B cell (primary cell): ENCODE measurements at regions not wholly inside any gene's neighbourhood (a gene's known extent, or its start where the extent isn't known, plus 50 kb on each side); places are given as distances from the start of the nearest gene placed in this dataset.

ENCODE experiments used
- ATAC-seq: fragments of 200-7000 bp; cut with Tn5 transposase; one replicate; pipeline ENCODE4 v1.10.0; 2021; ENCODE audit warnings: low read depth, mild to moderate bottlenecking, moderate number of reproducible peaks, moderate library complexity
- CTCF ChIA-PET: fragments of 350-600 bp; sonication (Branson Sonifier 250); formaldehyde crosslinking; loops from one replicate; lab custom pipeline; 2021; ENCODE audit warnings: antibody characterized with exemption, inconsistent platforms; lab: Charles Lee
- POLR2A ChIA-PET: fragments of 350-600 bp; sonication (Branson Sonifier 250); formaldehyde crosslinking; loops from one replicate; lab custom pipeline; 2021; ENCODE audit warnings: antibody characterized with exemption; lab: Charles Lee
- DNase-seq: peaks from one replicate; pipeline ENCODE4 v3.0.0; 2013
- H2AFZ ChIP-seq: 2 replicates; pipeline ENCODE4 v1.6.1; 2012; ENCODE audit warnings: mild to moderate bottlenecking, low read depth, low read length; ENCODE audit not compliant: insufficient read depth, poor library complexity, severe bottlenecking
- H3K27ac ChIP-seq, 2 donors: 1 replicate in 1 of 2; 2 replicates in 1 of 2; pipeline ENCODE4 v1.5.1; 2012 to 2013; ENCODE audit warnings: low read length in 2 of 2, mild to moderate bottlenecking in 2 of 2, moderate library complexity in 1 of 2
- H3K27me3 ChIP-seq, 4 experiments: fragments of 200-600 bp in 1 of 4; sonication (generic) in 1 of 4; replicated peaks in 1 of 4; 1 replicate in 2 of 4; 2 replicates in 2 of 4; pipeline versions ENCODE4 v1.6.1 to v1.7.0; 2013 to 2016; ENCODE audit warnings: low read length in 3 of 4, mild to moderate bottlenecking in 2 of 4, mixed read lengths in 1 of 4, moderate library complexity in 1 of 4; ENCODE audit not compliant: insufficient read depth in 4 of 4, control insufficient read depth in 3 of 4; ENCODE audit errors: control extremely low read depth in 1 of 4
- H3K36me3 ChIP-seq, 2 experiments: replicated peaks in 1 of 2; 1 replicate in 1 of 2; 2 replicates in 1 of 2; pipeline versions ENCODE4 v1.6.1 to v1.7.1; 2013; ENCODE audit warnings: low read length in 1 of 2; ENCODE audit not compliant: insufficient read depth in 2 of 2, control insufficient read depth in 1 of 2; ENCODE audit errors: control extremely low read depth in 1 of 2, extremely low read depth in 1 of 2
- H3K4me1 ChIP-seq, 2 donors: fragments of 200-600 bp in 1 of 2; sonication (generic) in 1 of 2; 1 replicate in 1 of 2; 2 replicates in 1 of 2; pipeline versions ENCODE4 v1.5.1 to v1.6.1; 2013 to 2017; ENCODE audit warnings: low read length in 2 of 2; ENCODE audit not compliant: control insufficient read depth in 2 of 2, insufficient read depth in 2 of 2
- H3K4me2 ChIP-seq: replicated peaks from 2 replicates; pipeline ENCODE3; 2012; ENCODE audit warnings: mild to moderate bottlenecking, low read depth, low read length; ENCODE audit not compliant: poor library complexity, severe bottlenecking
- H3K4me3 ChIP-seq, 5 experiments: fragments of 200-600 bp in 1 of 5; sonication (generic) in 1 of 5; 1 replicate in 3 of 5; 2 replicates in 2 of 5; pipeline versions ENCODE4 v1.5.1 to v1.7.0; 2011 to 2016; ENCODE audit warnings: low read length in 4 of 5, mild to moderate bottlenecking in 4 of 5, low read depth in 2 of 5, control low read depth in 1 of 5, moderate library complexity in 1 of 5; ENCODE audit not compliant: insufficient read depth in 1 of 5; ENCODE audit errors: control extremely low read depth in 1 of 5, extremely low read depth in 1 of 5
- H3K79me2 ChIP-seq: fragments of 200-600 bp; sonication (generic); one replicate; pipeline ENCODE4 v1.6.0; 2016; ENCODE audit warnings: low read length; ENCODE audit not compliant: control insufficient read depth, insufficient read depth
- H3K9ac ChIP-seq: fragments of 200-600 bp; sonication (generic); 2 replicates; pipeline ENCODE4 v1.6.1; 2017; ENCODE audit warnings: mild to moderate bottlenecking, low read length, moderate library complexity
- H3K9me3 ChIP-seq, 3 donors: one replicate each; pipeline versions ENCODE4 v1.6.1 to v1.7.1; 2013; ENCODE audit warnings: low read length in 2 of 3; ENCODE audit not compliant: control insufficient read depth in 2 of 3, insufficient read depth in 1 of 3; ENCODE audit errors: control extremely low read depth in 1 of 3
- H4K20me1 ChIP-seq: 2 replicates; pipeline ENCODE4 v1.6.0; 2012; ENCODE audit warnings: mild to moderate bottlenecking, low read length; ENCODE audit not compliant: insufficient read depth, control insufficient read depth, poor library complexity, severe bottlenecking
- H3K27ac Mint-ChIP-seq: one replicate; pipeline ENCODE4 v1.8.0; 2021; ENCODE audit warnings: mixed read lengths
- H3K27me3 Mint-ChIP-seq: one replicate; pipeline ENCODE4 v1.8.0; 2021; ENCODE audit warnings: mixed read lengths
- H3K4me1 Mint-ChIP-seq: one replicate; pipeline ENCODE4 v1.8.0; 2021; ENCODE audit warnings: mixed read lengths
- H3K4me3 Mint-ChIP-seq: one replicate; pipeline ENCODE4 v1.8.0; 2021; ENCODE audit warnings: mixed read lengths
- H3K9me3 Mint-ChIP-seq: one replicate; pipeline ENCODE4 v1.8.0; 2022; ENCODE audit warnings: mixed read lengths; ENCODE audit not compliant: insufficient read depth
- EZH2 ChIP-seq: IDR thresholded peaks from 2 replicates; pipeline ENCODE4 v1.6.1; 2012; ENCODE audit warnings: borderline replicate concordance, low read depth, mild to moderate bottlenecking, moderate library complexity, low read length; ENCODE audit not compliant: insufficient read depth, poor library complexity, severe bottlenecking
- WGBS: methylation state at CpG from one replicate; pipeline ENCODE4 v1.1.5; 2013; ENCODE audit warnings: missing lambda C conversion rate; ENCODE audit not compliant: insufficient coverage; 5-methylcytosine and 5-hydroxymethylcytosine counted together
- intact Hi-C: fragments of 100-400 bp; cut with micrococcal nuclease; formaldehyde crosslinking; loops from one replicate; pipeline ENCODE4 v1.10.0; 2022
- TF ChIP-seq, protein P1 (sequence below): fragments of 200-600 bp; IDR thresholded peaks from one replicate; pipeline ENCODE4 v1.8.0; 2022; ENCODE audit warnings: antibody characterized with exemption, mild to moderate bottlenecking

DNA sequence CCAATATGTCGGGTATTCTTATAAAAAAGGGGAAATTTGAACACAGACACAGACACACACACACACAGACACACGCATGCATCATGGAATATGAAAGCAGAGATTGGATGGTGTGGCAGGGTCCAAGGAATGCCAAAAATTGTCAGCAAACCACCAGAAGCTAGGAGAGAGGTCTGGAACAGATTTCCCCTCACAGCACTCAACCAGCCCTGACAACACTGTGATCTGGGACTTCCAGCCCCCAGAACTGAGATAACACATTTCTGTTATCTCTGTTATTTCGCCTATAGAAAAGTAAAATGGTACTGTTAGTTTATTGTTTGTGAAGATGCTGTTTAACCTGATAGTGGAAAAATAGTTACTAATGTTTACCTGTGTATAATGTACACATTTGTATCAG lies 145.4 kb upstream of the ZBED5 start:
- intact Hi-C loops = no loop called here
- CTCF ChIA-PET = interaction anchor here (1.2 to 3.1 kb wide), 3 partner anchors 18 to 26 kb away, joined by 3 to 9 read pairs (median 3); no protein-coding TSS in a partner anchor
- H3K36me3 ChIP-seq = no peaks in the 10 kb centered on the region
- H3K27ac ChIP-seq = no peak overlapping the region
- H3K4me3 Mint-ChIP-seq = no peak overlapping the region
- WGBS = no CpG with 5 or more reads among the region's 3 CpGs
- H3K4me1 ChIP-seq = peaks cover 4 to 6% of the 10 kb centered on the region in 2 donors
- peaks cover 37% of the 10 kb centered on the region for H3K27me3 Mint-ChIP-seq
- POLR2A ChIA-PET = no interaction called here
- H3K9ac ChIP-seq = no peak overlapping the region
- H2AFZ ChIP-seq = no peak overlapping the region
- no peaks in the 10 kb centered on the region for H3K9me3 Mint-ChIP-seq
- peaks cover 0 to 22% (median 7%) of the 10 kb centered on the region in 4 experiments for H3K27me3 ChIP-seq
- H3K9me3 ChIP-seq = peaks cover 0 to 2% (median 0%) of the 10 kb centered on the region in 3 donors
- no peak overlapping the region for H3K4me2 ChIP-seq
- no peak overlapping the region for H3K4me3 ChIP-seq
- no peaks in the 10 kb centered on the region for H4K20me1 ChIP-seq
- ATAC-seq (no peak), DNase-seq (no peak)
- peaks cover 12% of the 10 kb centered on the region for H3K4me1 Mint-ChIP-seq
- no peaks in the 10 kb centered on the region for H3K79me2 ChIP-seq
- TF ChIP-seq, protein P1, sequence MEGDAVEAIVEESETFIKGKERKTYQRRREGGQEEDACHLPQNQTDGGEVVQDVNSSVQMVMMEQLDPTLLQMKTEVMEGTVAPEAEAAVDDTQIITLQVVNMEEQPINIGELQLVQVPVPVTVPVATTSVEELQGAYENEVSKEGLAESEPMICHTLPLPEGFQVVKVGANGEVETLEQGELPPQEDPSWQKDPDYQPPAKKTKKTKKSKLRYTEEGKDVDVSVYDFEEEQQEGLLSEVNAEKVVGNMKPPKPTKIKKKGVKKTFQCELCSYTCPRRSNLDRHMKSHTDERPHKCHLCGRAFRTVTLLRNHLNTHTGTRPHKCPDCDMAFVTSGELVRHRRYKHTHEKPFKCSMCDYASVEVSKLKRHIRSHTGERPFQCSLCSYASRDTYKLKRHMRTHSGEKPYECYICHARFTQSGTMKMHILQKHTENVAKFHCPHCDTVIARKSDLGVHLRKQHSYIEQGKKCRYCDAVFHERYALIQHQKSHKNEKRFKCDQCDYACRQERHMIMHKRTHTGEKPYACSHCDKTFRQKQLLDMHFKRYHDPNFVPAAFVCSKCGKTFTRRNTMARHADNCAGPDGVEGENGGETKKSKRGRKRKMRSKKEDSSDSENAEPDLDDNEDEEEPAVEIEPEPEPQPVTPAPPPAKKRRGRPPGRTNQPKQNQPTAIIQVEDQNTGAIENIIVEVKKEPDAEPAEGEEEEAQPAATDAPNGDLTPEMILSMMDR = no peak
- TF ChIP-seq EZH2 = no peak
- H3K27ac Mint-ChIP-seq = no peak overlapping the region

DNA sequence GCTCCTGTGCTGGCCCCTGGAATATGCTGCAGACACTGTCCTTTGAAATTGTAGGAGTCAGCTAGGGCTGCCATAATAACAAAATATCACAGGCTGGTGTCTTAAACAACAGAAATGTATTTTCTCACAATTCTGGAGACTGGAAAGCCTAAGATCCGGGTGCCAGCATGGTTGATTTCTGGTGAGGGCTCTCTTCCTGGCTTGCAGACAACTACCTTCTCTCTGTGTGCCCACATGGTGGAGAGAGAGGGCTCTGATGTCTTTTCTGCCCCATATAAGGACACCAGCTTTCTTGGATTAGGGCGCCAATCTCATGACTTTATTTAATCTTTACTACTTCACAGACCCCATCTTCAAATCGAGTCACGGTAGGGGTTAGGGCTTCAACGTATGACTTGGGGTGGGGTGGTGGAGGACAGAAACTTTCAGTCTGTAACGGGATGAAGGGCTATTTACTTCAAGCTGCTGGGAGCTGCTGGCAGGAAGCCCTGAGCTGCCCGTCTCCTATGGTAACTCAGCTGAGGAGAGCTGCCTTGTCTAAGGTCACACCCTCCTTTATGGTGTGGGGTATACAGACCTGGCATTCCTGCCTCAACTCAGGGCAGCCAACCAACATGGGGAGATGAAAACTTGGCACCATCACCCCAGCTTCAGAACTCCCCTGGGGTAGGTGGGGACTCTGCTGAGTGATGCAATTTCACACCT lies 142.9 kb upstream of the ZBED5 start:
- H3K79me2 ChIP-seq = no peaks in the 10 kb centered on the region
- ChIA-PET POLR2A (no interaction called here), CTCF (interaction anchor here (1.0 to 1.8 kb wide), 6 partner anchors 9 to 230 kb away, joined by 3 to 11 read pairs (median 4); no protein-coding TSS in a partner anchor)
- H3K4me1 ChIP-seq = peaks cover 4 to 6% of the 10 kb centered on the region in 2 donors
- Mint-ChIP-seq H3K4me3 (no peak overlapping the region), H3K4me1 (peaks cover 15% of the 10 kb centered on the region), H3K27me3 (peaks cover 31% of the 10 kb centered on the region), H3K27ac (no peak overlapping the region), H3K9me3 (no peaks in the 10 kb centered on the region)
- H3K4me3 ChIP-seq = no peak overlapping the region
- ATAC-seq (no peak), DNase-seq (no peak)
- H3K27ac ChIP-seq = no peak overlapping the region
- H3K9ac ChIP-seq = no peak overlapping the region
- H3K4me2 ChIP-seq = no peak overlapping the region
- TF ChIP-seq, protein P1 = no peak
- no peaks in the 10 kb centered on the region for H4K20me1 ChIP-seq
- H3K9me3 ChIP-seq = peaks cover 0 to 2% (median 0%) of the 10 kb centered on the region in 3 donors
- no peak overlapping the region for H2AFZ ChIP-seq
- H3K27me3 ChIP-seq = peaks cover 0 to 17% (median 7%) of the 10 kb centered on the region in 4 experiments
- H3K36me3 ChIP-seq = no peaks in the 10 kb centered on the region
- no CpG with 5 or more reads among the region's 7 CpGs for WGBS
- intact Hi-C loops = no loop called here
